GM12872 (cell line): ENCODE measurements at regions not wholly inside any gene's neighbourhood (a gene's known extent, or its start where the extent isn't known, plus 50 kb on each side); places are given as distances from the start of the nearest gene placed in this dataset.

Experiments used
- TF ChIP-seq, protein P1 (sequence below): IDR thresholded peaks from 3 replicates; pipeline ENCODE4 v1.5.1; 2011; ENCODE audit warnings: low read depth, mild to moderate bottlenecking, low read length, moderate library complexity; ENCODE audit not compliant: insufficient read depth

DNA sequence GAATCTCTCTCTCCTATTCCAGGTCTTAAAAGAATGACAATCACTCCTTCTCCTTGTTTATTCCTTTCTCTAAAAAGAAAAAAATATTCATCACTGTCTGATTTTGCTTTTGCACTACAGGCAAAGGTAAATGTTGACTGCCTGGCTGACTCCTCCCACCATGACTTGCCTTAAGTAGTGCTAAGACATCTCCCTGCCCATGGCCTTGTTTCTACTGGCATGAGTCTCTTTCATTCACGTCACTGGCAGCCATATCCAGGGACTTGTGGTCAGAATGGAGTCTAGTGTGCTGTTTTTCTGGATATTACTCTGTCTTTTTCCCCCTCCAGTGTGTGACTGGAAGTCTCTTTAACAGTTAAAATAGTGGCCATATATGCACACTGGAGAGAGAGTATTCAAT, 522.9 kb upstream of the DAB2 start:
- TF ChIP-seq, protein P1, sequence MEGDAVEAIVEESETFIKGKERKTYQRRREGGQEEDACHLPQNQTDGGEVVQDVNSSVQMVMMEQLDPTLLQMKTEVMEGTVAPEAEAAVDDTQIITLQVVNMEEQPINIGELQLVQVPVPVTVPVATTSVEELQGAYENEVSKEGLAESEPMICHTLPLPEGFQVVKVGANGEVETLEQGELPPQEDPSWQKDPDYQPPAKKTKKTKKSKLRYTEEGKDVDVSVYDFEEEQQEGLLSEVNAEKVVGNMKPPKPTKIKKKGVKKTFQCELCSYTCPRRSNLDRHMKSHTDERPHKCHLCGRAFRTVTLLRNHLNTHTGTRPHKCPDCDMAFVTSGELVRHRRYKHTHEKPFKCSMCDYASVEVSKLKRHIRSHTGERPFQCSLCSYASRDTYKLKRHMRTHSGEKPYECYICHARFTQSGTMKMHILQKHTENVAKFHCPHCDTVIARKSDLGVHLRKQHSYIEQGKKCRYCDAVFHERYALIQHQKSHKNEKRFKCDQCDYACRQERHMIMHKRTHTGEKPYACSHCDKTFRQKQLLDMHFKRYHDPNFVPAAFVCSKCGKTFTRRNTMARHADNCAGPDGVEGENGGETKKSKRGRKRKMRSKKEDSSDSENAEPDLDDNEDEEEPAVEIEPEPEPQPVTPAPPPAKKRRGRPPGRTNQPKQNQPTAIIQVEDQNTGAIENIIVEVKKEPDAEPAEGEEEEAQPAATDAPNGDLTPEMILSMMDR = no peak

DNA sequence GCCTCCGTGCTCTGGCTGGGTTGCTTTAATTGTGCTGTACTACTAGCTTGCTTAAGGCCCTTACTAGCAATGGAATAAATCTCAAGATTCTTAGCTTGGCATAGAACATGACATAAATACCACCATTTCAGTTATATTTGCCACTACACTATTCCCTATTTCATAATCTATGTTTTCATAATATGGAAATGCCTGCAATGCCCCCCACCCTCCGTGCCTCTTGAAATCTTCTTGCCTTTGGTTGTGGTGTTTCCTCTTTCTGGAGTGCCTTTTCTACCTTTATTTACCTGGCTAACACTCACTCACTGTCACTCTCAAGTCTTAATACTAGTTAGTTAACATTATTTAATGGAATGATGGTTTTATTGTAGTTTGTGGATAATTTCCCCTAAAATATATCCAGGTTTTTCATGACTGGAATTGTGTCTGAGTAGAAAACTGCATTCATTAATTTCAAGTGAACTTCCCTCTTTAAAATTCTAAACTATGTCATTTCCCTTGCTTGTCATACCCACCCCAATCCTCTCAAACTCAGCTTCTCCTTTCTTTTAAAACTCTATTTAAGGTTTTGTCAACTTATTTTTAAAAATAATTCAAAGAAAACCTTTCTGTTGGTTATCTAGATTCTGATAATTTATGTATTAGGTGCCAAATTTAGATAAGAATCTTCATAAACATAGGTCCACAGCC, 521.7 kb upstream of the DAB2 start:
- TF ChIP-seq, protein P1 = no peak

DNA sequence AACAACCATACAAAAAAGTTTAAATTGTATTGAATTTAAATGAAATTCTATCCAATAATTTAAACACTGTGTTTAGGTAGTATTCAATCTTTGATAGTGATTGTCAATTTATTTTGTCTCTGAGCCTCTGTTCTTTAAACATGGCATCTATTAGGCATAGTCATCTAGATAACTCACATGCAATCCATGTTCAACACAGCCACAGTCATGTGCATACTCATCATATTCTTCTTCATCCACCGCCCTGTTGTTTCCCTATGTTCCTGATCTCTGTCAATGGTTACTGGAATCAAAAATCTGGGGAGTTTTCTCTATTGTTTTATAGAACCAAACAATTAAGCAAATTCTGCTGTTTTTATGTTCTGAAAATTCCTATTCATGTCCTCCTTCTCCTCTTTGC, 521.1 kb upstream of the DAB2 start:
- TF ChIP-seq, protein P1 = no peak

DNA sequence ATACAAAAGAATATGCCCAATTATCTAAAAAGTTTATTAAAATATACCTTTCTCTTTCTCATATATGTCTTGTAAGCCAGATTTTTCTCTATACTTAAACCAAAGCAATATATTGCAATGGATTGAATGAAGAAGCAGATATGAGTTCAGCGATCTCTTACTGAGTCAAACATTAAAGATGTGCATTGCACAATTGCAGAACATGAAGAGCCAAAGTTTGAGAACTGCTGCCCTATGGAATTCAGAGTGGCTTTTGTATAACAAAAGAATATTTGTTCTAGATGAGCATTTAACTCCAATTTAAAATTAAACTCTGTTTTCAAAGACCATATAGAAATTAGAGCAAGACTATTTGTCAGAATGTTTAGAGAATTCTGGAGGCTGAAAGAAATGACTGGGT, 519.0 kb upstream of the DAB2 start:
- TF ChIP-seq, protein P1 = no peak

DNA sequence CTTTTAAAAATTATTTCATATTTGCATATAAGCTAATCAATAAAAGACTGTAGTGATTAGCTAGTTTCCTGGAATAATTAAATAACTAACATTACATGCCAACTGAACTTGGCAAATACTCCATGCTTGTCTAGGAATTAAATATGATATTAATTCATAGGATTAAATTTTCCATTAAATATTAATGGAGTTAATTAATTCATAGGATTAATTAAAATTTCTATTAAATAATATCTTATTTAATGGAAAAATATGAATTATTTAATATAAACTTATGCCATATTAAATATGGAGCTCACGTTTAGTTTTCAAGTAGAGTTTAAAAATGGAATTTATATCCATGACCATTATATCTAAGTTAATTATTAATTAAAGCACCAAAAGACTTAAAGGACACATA, 517.8 kb upstream of the DAB2 start:
- TF ChIP-seq, protein P1 = no peak

DNA sequence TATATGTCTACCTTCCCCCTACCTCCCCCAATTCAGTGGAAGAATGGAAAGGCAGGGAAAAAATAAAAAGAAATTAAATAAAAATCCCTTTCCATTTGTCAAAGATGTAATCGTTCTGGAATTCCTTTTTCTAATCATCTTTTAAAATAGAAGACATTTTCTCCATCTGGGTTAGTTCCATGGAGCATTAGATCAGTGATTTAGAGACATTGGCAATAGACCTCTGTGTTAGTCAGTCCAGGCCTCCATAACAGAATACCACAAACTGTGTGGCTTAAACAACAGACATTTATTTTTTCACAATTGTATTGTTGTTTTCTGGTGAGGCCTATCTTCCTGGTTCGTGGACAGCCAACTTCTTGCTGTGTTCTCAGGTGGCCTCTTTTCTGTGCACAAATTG, 516.6 kb upstream of the DAB2 start:
- TF ChIP-seq, protein P1 = no peak

DNA sequence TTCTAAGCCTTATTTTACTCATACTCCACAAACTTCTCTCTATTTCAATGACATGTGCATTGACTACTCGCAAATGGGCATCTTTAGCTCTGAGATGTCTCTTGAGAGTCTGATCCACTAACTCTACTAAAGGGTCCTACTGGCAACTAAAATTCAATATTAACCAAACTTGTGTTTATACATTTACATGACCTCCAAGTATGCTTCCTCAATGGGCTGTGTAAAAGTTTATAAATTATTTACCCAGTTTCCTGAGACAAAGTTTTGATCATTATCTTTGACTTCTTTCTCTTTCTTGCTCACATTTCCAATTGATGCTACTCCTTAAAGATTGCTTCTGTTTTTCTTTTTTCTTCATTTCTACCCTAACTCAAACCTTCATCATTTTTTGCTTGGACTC, 510.1 kb upstream of the DAB2 start:
- TF ChIP-seq, protein P1 = no peak
